Stimulated activated CD4-positive, alpha-beta T cell treated with anti-CD3 and anti-CD28 coated beads, TNF-alpha, amount 100 ng/mL, for 4 hours (primary cell): ENCODE measurements at regions not wholly inside any gene's neighbourhood (a gene's known extent, or its start where the extent isn't known, plus 50 kb on each side); places are given as distances from the start of the nearest gene placed in this dataset.
"Not testable (repeated sequence)": the region's sequence is repeated elsewhere in the genome, so short reads cannot be mapped to it uniquely, and the experiment has no call there.

Experiments
- DNase-seq, 3 experiments: peaks; one replicate each; pipeline ENCODE4 v3.0.0-alpha.2; 2020; ENCODE audit warnings: low read depth in 3 of 3

DNA sequence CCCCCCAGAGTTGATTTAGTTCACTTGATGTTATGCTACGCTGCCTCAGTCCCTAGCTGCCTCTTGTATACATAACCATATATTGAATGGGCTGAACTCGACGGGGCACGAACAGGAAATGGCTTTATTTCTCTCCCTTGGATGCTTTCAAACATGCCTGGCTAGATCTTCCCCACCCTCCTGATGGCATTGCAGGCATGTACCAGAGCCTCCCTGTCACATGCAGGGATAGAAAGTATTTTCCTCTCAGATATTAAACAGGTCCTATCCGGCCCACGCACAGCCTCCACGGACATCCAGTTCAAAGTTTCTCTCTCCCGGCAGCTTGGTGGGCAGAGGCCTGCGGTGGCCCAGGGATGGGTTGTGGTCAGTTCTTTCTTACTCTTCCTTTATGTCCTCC lies 422.1 kb downstream of the RPS24 start:
- no peak for DNase-seq

DNA sequence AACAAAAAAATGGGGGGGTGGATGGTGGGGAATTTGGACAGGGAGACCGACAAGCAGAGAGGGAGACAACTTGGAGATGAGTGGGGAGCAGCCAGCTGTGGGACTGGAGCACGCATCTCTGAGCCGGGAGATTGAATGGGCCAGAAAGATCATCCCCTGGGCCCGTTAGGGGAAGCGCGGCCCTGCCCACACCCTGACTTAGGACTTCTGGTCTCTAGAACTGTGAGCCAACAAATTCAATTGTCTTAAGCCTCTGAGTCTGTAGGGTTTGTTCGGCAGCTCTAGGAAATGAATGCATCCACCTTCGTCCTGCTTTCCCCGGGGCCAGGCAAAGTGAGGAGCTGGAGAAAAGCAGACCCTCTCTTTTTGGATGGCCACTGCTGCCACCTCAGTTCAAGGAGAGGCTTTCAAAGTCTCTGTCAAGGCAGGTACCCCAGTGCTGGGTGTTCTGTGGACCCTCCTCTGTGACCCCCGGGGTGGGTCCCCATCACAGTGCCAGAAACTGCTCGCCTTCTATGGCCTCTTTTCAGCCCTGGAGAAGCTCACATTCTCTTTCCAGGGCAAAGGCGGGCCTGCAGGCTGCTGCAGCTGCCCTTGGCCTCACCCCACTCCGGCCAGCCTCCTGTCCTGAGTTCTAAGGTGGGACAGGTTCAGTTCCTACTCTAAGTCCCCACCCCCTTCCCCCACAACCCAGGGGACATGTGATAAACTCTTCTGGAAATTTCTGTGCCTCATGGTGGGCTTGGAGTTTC lies 423.2 kb downstream of the RPS24 start:
- no peak for DNase-seq

DNA sequence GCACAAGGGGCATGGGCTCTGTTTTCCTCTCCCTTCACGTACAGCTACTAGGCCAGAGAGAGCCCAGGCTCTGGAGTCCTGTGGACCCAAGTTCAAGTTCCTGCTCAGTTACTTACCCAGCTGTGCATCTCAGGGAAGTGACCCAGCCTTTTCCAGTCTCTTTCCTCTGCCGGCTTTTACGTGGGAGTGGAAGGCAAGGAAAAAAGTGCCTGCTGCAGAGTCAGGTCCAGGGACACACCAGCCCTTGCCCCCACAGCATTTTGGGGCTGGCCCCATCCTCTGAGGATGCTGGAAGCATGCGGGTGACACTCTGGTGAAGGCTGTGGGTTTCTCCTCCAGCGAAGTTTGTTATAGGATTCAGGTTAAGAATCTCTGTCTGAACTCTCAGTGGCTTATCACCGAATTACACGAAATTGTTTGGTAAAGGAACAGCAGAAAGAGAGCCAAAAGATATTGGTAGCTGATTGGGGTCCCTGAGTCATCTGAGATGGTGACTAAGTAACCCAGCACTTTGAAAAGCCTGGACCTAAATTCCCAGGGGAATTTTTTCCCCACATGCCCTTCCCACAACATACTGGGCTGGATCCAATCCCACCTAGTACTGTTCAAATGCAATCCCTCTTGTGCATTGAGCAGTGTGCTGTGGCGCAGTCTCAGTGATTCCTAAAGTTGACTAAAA lies 424.3 kb downstream of the RPS24 start:
- no peak for DNase-seq

DNA sequence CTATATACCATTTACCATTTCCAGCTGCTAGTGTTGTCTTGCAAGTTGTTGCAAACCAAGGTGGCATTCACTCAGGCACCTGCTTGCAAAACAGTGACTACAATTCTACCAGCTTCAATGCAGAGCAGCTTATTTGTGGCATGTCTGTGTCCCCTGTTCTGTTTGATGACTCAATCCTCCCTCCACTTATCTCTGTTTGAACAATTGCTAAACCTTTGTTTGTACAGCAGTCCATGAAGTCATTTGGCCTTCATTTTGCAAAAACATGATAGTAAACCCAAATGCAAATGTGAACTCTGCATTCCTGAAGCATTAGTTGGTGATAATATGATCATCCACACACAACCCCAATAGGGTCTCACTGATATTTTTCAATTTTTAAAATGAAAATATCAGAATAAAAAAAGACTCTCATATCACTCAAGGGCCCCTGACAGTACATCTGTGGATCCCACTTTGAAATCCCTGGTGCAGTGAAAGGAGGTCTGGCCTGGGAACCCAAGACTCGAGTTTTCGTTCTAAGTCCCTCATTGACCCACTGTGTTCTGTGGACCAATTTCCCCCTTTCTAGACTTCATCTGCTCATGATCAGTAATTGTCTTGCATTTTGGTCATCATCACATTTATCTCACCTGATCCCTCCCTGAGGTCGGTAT lies 425.4 kb downstream of the RPS24 start:
- no peak for DNase-seq

DNA sequence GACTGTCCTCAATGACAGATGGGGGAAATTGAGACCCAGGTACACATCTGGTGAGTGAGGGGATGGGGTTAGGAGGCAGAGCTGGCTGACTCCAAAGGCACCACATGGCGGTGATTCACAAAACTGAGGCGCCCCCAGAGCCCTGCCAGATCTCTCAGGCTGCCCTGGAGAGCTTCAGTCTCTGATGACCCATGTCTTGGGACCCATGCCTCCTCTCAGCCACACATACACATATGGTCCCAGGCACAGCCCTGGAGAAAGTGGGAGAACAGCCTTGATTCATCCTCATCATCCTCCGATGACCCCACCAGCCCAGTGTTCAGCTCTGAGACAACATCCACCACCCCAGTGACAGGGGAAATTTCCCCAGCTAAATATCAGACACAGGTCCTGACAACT lies 426.0 kb downstream of the RPS24 start:
- DNase-seq: no peak

DNA sequence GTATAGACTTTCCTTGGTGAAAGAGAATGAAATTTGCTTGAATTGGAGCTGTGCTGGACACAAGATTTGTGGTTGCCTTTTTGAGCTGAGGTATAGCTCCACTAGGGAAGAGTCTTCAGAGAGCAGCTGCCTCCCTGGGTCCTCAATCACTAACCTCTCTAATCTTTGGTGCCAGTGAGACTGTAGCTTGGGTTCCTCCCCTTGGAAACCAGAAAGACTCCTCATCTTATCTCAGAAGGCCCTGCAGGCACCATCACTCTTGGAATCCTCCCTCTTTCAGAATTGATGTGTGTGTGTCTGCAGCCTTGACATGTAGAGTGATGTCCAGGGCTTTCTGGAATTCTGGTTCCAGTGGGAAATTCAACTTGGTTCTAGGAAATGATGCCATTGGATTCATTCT lies 426.5 kb downstream of the RPS24 start:
- no peak for DNase-seq

DNA sequence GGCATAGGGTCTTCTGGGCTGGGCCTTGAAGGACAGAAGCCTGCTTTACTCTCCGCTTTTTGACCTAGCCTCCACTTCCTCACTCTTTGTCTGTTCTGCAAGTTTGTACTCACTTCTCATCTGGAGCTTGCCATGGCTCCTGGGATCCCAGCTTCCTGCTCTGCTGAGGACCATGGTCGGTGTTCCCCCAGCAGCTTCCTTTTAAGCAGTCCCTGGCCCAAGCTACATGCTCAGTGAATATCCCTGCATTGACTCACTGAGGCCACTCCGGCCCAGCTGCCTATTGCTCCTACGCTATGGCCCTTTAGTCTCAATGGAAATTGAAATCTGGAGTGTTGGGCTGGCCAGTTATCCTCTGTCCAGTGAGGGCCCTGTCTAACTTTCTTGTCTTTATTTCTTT lies 427.7 kb downstream of the RPS24 start:
- no peak for DNase-seq

DNA sequence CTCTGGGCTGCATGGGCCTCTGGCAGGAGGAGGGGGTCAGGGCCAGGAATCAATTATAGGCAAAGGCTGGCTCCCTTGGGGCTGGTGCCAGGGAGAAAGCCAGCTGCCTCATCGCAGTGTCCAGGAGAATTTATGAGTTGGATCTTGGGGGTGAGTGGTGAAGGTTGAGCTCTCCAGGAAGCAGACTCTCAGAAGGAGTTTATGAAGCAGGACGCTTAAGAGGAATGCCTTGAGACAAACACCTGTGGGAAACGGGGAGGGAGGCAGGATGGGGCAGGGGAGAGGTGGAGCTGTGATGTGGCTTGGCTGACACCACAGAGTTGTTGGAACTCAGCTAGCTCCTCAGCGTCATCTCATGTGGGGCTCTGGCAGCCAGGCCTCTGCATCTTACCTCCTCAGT lies 428.5 kb downstream of the RPS24 start:
- no peak for DNase-seq

DNA sequence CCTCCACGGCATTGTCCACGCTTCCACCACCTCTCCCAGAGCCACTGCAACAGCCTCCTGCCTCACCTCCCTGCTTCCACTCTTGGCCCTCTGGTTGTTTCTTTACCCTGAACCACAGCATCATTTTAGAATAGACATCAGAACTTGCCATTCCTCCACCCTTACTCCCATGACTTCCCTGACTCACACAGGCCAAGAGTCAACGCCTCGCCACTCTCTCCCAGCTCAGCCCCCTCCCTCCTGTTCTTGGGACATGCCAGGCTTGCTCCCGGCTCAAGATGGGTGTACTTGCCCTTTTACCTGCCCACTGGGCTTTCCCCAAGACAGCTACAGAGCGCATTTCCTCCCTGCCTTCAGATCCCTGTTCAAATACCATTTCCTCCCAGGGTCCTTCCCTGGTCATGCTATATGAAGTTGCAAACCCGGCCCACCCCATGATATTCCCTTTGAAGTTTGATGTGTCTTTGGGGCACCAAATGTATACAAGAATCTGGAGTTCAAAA lies 429.1 kb downstream of the RPS24 start:
- DNase-seq: no peak

DNA sequence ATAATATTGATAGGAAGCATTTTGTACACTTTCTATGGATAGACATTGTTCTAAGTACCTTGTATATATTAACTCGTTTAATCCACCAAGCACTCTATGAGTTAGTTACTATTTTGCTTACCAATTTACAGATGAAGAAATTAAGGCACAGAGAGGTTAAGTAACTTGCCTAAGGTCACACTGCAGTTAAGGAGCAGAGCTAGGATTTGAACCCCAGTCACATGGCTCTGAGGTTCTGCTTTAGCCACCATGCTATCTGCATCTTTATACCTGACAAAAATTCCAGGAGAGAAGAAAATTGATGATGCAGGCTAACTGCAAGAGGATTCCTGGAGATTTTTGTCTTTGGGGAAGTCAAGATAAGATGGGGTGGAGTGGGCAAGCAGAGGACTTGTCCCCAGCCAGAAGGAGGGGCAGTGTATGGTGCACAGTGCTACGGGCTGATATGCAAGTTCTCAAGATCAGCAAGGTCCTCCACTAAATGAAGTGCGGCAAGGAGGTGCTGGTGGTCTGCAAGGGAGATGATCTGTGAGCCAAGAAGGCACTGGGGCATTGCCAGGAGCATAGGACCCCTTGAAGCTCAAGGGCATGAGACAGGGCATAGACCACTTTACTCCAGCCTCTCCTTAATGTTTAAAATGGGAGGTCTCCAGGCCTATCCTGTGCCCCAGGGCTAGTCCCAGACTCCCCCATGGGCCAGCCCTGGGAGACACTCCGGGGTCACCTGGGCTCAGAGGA lies 430.6 kb downstream of the RPS24 start:
- DNase-seq: no peak

DNA sequence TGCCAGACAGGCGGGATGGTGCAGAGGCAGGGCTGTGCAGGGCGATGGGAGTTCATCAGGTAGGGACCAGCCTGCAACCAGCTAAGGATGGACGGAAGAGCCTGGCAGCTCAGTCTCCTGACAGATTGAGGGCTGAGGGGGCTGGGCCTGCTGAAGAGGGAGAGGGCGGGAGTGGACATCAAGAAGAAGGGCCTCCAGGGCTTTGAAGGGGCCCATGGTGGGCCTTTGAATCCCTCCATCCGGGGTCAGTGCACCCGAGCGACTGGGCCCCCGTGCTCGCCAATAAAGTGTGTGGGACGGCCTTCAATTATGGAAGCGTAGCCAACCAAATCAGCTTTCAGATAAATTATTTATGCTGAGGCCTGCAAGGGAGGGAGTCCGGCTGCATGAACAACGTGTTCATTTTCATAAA lies 431.2 kb downstream of the RPS24 start:
- no peak for DNase-seq

DNA sequence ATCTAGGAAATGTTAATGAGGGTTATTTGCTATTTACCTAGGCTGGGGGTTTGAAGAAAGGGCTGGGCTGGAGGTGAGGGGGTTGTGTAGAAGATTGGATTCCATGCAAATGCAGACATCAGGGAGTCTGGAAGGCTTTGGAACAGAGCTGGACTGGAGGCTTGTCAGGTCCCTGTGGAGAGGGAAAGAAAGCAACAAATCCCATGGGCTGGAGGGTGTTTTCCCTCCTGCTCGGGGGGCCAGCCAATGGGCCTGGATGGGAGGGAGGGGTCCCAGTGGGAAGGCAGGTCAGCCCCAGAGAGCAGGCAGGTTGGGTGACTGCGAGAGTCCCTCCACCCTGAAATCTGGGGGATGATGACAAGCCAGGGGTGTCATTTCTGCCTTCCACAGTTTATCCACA lies 431.8 kb downstream of the RPS24 start:
- no peak for DNase-seq

DNA sequence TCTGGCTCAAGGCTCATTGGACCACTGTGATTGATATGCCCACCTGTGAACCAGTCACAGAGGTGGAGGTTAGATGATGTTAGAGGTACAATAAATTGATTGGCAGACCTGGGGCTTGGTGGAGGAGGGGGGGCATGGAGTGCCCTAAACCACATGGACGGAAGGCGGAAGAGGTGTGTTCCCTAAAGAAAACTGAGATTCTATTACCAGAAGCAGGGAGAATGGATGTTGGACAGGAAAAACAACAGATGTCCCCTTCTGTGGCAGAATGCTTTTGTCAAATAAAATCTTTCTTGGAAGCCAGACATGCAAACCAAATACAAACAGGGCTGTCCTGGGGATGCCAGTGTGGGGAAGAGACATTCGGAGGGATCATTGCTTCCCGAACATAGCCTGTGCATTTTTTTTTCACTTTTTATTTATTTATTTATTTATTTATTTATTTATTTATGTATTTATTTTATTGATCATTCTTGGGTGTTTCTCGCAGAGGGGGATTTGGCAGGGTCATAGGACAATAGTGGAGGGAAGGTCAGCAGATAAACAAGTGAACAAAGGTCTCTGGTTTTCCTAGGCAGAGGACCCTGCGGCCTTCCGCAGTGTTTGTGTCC lies 433.9 kb downstream of the RPS24 start:
- DNase-seq: no peak

DNA sequence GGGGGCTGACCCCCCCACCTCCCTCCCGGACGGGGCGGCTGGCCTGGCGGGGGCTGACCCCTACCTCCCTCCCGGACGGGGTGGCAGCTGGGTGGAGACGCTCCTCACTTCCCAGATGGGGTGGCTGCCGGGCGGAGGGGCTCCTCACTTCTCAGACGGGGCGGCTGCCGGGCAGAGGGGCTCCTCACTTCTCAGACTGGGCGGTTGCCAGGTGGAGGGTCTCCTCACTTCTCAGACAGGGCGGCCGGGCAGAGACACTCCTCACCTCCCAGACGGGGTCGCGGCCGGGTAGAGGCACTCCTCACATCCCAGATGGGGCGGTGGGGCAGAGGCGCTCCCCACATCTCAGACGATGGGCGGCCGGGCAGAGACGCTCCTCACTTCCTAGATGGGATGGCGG lies 435.1 kb downstream of the RPS24 start:
- not testable (repeated sequence) for DNase-seq

DNA sequence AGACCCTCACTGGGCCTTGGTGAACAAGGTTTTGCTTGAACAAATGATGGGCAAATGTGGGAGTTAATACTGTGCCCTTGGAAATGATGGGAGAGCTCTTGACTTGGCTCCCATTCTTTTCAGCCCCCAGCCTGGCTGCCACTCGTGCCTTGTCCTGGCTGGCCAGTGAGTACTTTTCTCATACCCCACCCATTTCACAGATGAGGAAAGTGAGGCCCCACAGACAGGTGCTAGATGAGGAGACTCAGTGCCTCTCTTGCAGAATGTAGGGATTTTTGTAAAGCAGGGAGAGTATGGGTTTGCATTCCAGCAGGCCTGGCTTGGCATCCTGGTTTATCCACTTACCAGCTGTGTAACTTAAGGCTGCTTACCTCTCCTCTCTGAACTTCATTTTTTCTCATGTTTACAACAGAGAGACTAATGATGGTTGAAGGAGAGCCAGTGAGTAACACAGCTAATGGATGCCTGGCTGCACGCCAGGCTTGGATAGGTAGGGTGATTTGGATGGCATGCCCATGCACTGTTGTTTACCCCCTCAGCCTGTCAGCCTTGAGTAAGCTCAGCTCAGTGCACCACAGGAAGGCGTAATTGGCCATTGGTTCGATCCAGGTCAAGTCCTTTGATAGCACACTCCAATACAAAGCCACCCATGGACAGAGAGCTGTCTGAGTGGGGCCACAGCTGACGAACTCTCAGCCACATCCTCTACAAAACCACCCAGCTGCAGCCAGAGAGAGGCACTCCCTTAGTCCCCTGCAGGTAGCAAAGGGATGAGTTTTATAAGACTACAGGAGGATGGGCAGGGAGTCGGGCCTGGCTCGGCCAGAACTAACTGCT lies 436.8 kb downstream of the RPS24 start:
- DNase-seq: no peak

DNA sequence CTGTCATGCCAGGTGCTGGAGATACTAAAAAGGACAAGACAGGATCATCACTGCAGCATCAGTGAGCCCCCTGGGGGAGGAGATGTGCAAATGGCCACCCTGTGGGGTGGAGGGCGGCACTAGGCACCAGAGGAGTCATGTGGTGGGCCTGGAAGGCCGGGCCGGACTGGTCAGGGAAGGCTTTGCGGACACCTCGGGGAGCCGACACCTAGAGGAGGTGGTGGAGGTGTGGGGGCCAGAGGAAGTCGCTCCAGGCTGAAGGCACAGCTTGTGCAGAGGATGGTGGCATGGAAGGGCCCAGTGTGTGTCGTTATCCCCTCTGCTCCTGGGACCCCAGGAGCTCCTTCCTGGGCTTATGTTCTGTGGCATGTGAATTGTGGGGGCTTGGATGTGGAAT lies 437.7 kb downstream of the RPS24 start:
- DNase-seq: no peak

DNA sequence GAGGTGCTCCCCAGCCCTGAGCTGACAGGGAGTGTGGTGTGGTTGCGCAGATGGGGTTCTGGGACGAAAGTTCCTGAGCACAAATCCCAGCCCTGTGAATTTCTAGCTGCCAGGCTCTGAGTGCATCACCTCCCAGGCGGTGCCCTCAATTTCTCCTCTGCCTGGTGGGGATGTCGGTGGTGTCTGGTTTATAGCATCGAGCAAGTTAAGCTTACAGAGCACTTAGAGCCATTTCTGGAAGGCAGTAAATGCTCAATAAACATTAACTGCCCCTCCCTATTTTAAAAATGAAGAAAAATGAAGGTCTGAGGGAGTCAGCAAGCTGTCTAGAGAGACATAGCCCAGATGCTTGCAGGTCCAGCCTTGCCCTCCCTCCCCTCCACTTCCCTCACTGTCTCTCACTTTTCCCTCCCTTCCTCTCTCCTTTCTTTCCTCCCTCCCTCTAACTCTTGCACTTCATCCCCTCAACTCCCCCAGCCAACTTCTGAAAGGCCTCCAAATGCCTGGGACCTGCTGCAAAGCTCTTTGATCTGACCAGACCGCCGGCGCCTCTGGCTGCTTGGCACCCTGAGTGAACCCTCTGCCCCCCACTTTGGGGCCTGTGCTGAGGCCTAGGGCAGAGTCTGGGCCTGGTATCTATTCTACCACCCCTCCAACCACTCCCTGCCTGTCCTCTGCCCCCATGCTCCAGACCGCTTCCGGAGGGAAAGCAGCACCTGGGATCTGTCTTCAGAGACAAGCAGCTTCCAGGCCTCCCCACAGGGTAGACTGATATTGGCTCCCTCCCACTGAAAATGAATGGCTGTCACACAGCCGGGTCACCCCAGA lies 438.3 kb downstream of the RPS24 start:
- DNase-seq: no peak

DNA sequence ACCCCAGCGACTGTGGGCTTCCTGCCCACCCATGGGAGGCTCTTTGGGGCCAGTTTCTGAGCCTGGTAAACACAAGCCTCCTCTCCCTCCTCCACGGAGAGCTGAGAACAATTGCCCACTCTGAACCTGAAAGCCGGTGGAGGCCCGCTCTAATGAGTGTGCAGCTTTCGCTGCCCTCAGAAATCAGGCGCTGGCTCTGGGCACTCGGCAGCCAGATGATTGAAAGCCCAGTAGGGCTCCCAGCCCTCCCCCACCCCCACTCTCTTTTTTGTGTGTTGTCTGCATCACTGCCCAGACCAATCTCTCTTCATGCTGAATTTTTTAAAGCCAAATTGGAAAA lies 438.9 kb downstream of the RPS24 start:
- no peak for DNase-seq

DNA sequence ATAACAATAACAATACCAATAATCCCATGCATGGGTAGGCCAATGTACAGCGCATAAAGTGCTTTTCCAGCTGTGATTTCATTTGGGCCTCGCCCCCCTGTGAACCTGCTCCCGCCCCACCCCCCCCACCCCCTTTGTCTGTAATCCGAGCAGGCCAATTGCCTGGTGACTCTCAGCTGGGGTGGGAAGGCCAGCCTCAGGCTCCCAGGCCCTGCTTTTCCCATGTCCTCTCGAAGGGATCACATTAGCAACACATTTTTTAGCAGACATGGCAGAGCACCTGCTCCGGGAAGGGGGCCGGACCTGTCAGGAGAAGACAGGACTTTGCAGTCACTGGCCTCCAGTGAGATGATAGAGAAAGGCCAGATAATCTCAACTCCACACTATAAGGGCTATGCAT lies 439.3 kb downstream of the RPS24 start:
- DNase-seq: no peak

DNA sequence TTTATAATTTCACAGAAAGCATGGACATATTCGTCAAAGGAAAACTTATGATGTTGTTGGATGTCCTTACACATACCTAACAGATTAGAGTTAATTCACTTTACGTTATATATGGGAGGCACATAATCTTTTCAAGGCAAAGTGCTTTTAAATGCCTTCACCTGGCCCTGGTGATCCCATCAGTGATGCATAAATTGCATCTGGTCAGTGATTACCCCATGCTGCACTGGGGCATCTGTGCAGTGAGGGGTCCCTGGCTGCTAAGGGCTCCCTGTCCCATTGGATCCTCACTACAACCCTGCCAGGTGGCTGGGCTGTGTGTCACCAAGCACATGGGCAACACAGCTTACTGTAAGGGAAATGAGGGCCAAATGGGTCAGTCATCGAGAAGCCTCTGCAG lies 441.1 kb downstream of the RPS24 start:
- no peak for DNase-seq
